OCI-LY1 (cell line): ENCODE measurements at regions not wholly inside any gene's neighbourhood (a gene's known extent, or its start where the extent isn't known, plus 50 kb on each side); places are given as distances from the start of the nearest gene placed in this dataset.

Experiments used
- H2AFZ ChIP-seq: fragments of 200-600 bp; sonication (generic), shearing (Covaris generic); 2 replicates; pipeline ENCODE4 v1.6.0; 2014; ENCODE audit warnings: antibody characterized with exemption, mild to moderate bottlenecking, low read length
- H3F3A ChIP-seq: fragments of 200-600 bp; sonication (generic), shearing (Covaris generic); 2 replicates; pipeline ENCODE4 v1.6.0; 2014; ENCODE audit warnings: mild to moderate bottlenecking, antibody characterized with exemption, low read length, moderate library complexity; ENCODE audit not compliant: insufficient read depth
- H3K27ac ChIP-seq: fragments of 200-600 bp; sonication (generic); 2 replicates; pipeline ENCODE4 v1.5.1; 2014; ENCODE audit warnings: low read length, mixed run types, mild to moderate bottlenecking, low read depth; ENCODE audit not compliant: poor library complexity, severe bottlenecking
- H3K27me3 ChIP-seq: fragments of 200-600 bp; sonication (generic); 2 replicates; pipeline ENCODE4 v1.6.0; 2014; ENCODE audit warnings: antibody characterized with exemption, mild to moderate bottlenecking, low read length, moderate library complexity; ENCODE audit not compliant: insufficient read depth
- H3K36me3 ChIP-seq: fragments of 200-600 bp; sonication (generic); 2 replicates; pipeline ENCODE4 v1.6.1; 2014; ENCODE audit warnings: mild to moderate bottlenecking, antibody characterized with exemption, low read length, moderate library complexity, mixed read lengths; ENCODE audit not compliant: insufficient read depth
- H3K4me1 ChIP-seq: fragments of 200-600 bp; sonication (generic); 2 replicates; pipeline ENCODE4 v1.5.1; 2014; ENCODE audit warnings: mild to moderate bottlenecking, low read length, moderate library complexity; ENCODE audit not compliant: insufficient read depth, severe bottlenecking
- H3K4me2 ChIP-seq: fragments of 200-600 bp; sonication (generic), shearing (Covaris generic); 2 replicates; pipeline ENCODE4 v1.6.1; 2014; ENCODE audit warnings: low read length
- H3K4me3 ChIP-seq: fragments of 200-600 bp; sonication (generic); 2 replicates; pipeline ENCODE4 v1.5.1; 2014; ENCODE audit warnings: low read length, low read depth, mild to moderate bottlenecking, mixed read lengths; ENCODE audit not compliant: poor library complexity, severe bottlenecking
- H3K79me2 ChIP-seq: fragments of 200-600 bp; shearing (Covaris generic); 2 replicates; pipeline ENCODE4 v1.6.1; 2016; ENCODE audit warnings: mixed run types, low read length, mixed read lengths; ENCODE audit not compliant: insufficient read depth
- H3K9ac ChIP-seq: fragments of 200-600 bp; sonication (generic), shearing (Covaris generic); 2 replicates; pipeline ENCODE4 v1.6.1; 2014; ENCODE audit warnings: mild to moderate bottlenecking, low read length, mixed read lengths
- H3K9me2 ChIP-seq: fragments of 200-600 bp; sonication (generic), shearing (Covaris generic); 2 replicates; pipeline ENCODE4 v1.6.1; 2014; ENCODE audit warnings: low read depth, mild to moderate bottlenecking, low read length, mixed read lengths
- H3K9me3 ChIP-seq: fragments of 200-600 bp; shearing (Covaris generic); 2 replicates; pipeline ENCODE4 v1.6.1; 2014; ENCODE audit warnings: low read length, mixed read lengths
- H4K20me1 ChIP-seq: fragments of 200-600 bp; sonication (generic), shearing (Covaris generic); 2 replicates; pipeline ENCODE4 v1.6.0; 2016; ENCODE audit warnings: mild to moderate bottlenecking, low read length; ENCODE audit not compliant: insufficient read depth
- EZH2 ChIP-seq: fragments of 200-600 bp; sonication (generic), shearing (Covaris generic); IDR thresholded peaks from 2 replicates; pipeline ENCODE4 v1.8.0; 2017; ENCODE audit warnings: borderline replicate concordance, mixed run types, mild to moderate bottlenecking, antibody characterized with exemption, low read length, moderate library complexity, mixed read lengths
- TF ChIP-seq, protein P1 (sequence below): fragments of 200-600 bp; sonication (generic), shearing (Covaris generic); IDR thresholded peaks from 2 replicates; pipeline ENCODE4 v1.5.1; 2017; ENCODE audit warnings: mild to moderate bottlenecking, antibody characterized with exemption, low read length, moderate library complexity, mixed read lengths

DNA sequence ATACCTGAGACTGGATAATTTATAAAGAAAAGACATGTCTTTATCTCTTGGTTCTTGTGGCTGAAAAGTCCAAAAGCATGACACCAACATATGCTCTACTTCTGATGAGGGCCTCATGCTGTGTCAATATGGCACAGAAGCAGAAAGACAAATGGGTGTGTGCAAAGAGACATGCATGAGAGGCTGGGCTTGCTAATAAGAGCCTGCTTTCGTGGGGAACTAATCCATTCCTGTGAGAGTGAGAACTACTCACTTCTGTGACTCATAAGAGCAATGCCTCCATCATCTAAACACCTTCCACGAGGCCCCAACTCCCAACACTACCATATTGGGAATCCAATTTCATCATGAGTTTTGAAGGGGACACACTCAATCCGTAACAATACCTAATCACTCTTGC, 340.0 kb upstream of the DUSP10 start:
- Histone ChIP-seq H3K27ac (no peak overlapping the region), H3K36me3 (no peaks in the 10 kb centered on the region), H3K79me2 (no peaks in the 10 kb centered on the region), H3F3A (no peaks in the 10 kb centered on the region), H3K9me2 (no peaks in the 10 kb centered on the region), H3K9ac (no peak overlapping the region), H3K27me3 (no peaks in the 10 kb centered on the region), H3K4me3 (no peak overlapping the region), H2AFZ (no peak overlapping the region), H3K4me1 (no peaks in the 10 kb centered on the region), H4K20me1 (no peaks in the 10 kb centered on the region), H3K4me2 (no peak overlapping the region), H3K9me3 (no peaks in the 10 kb centered on the region)
- no peak for TF ChIP-seq EZH2
- TF ChIP-seq, protein P1, sequence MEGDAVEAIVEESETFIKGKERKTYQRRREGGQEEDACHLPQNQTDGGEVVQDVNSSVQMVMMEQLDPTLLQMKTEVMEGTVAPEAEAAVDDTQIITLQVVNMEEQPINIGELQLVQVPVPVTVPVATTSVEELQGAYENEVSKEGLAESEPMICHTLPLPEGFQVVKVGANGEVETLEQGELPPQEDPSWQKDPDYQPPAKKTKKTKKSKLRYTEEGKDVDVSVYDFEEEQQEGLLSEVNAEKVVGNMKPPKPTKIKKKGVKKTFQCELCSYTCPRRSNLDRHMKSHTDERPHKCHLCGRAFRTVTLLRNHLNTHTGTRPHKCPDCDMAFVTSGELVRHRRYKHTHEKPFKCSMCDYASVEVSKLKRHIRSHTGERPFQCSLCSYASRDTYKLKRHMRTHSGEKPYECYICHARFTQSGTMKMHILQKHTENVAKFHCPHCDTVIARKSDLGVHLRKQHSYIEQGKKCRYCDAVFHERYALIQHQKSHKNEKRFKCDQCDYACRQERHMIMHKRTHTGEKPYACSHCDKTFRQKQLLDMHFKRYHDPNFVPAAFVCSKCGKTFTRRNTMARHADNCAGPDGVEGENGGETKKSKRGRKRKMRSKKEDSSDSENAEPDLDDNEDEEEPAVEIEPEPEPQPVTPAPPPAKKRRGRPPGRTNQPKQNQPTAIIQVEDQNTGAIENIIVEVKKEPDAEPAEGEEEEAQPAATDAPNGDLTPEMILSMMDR, result no peak

DNA sequence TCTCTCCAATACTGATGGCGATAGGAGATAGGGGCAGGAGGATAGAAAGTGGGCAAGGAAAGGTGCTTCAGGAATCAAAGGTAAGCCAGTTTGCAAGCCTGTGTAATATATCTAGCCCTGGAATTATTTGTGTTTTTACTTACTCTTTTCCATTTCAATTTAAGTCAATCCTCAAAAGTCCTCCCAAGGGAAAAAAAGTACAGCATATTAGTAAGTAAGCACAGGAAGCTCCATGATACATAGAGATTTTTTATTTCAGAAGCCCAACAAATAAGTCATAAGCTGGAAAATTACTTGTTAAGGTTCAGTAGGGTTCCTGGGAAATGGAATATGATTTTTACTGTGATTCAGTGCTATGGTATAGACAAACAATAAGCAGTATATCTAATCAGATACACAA, 337.7 kb upstream of the DUSP10 start:
- no peaks in the 10 kb centered on the region for H4K20me1 ChIP-seq
- H3K4me2 ChIP-seq, result no peak overlapping the region
- no peaks in the 10 kb centered on the region for H3K36me3 ChIP-seq
- H3K27ac ChIP-seq, result no peak overlapping the region
- H3K9me3 ChIP-seq, result no peaks in the 10 kb centered on the region
- no peak overlapping the region for H3K9ac ChIP-seq
- H3K4me3 ChIP-seq, result no peak overlapping the region
- H3K79me2 ChIP-seq, result no peaks in the 10 kb centered on the region
- no peaks in the 10 kb centered on the region for H3K9me2 ChIP-seq
- H2AFZ ChIP-seq, result no peak overlapping the region
- H3F3A ChIP-seq, result no peaks in the 10 kb centered on the region
- no peak for TF ChIP-seq EZH2
- TF ChIP-seq, protein P1, result no peak
- no peaks in the 10 kb centered on the region for H3K4me1 ChIP-seq
- H3K27me3 ChIP-seq, result no peaks in the 10 kb centered on the region

DNA sequence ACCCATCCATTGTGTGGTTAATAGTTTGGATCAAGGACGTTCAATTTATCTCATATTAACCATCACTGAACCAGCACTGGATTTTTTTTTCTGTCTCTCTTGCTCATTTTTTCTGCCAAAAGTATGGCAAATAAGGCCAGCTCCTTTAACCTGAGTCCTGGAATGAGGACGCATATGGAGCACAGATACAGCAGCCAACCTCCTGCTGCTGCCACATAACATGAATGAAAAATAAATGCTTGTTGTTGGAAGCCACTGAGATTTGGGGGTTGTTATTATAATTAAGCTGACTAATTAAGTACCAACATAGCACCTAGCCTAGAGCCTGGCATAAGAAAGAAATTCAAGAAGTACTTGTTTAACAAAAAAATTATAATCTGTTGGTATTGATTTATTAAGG, 335.3 kb upstream of the DUSP10 start:
- H4K20me1 ChIP-seq, result no peaks in the 10 kb centered on the region
- H3K9ac ChIP-seq, result no peak overlapping the region
- no peak overlapping the region for H2AFZ ChIP-seq
- H3K4me1 ChIP-seq, result no peaks in the 10 kb centered on the region
- no peaks in the 10 kb centered on the region for H3K79me2 ChIP-seq
- no peak overlapping the region for H3K27ac ChIP-seq
- no peaks in the 10 kb centered on the region for H3K27me3 ChIP-seq
- TF ChIP-seq, protein P1, result no peak
- TF ChIP-seq EZH2, result no peak
- no peaks in the 10 kb centered on the region for H3K9me3 ChIP-seq
- no peak overlapping the region for H3K4me3 ChIP-seq
- no peaks in the 10 kb centered on the region for H3K36me3 ChIP-seq
- H3K9me2 ChIP-seq, result no peaks in the 10 kb centered on the region
- H3K4me2 ChIP-seq, result no peak overlapping the region
- no peaks in the 10 kb centered on the region for H3F3A ChIP-seq
